ENCODE measurements at regions not wholly inside any gene's neighbourhood (a gene's known extent, or its start where the extent isn't known, plus 50 kb on each side); places are given as distances from the start of the nearest gene placed in this dataset.

DNA sequence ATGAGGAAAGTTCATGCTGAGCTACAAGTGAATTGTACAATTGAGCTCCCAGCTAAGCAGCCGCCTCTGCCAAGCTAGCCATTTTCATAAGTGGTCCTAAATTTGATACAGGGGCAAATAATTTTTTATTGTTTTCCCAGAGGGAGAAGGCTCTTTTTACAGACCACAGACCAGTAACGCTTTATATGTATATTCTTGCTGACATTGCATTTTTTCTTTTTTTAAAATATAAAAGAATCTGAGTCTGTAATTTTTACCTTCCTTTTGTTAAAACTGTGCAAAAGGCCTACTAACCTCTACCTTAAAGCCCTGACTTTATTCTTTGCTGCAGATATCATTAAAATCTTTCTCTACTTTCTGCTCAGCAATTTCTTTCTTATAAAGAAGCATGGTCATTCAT is 501.2 kb upstream of the INTU start:
- TF ChIP-seq POLR2AphosphoS5 (IDR thresholded peaks at IDR 0.05; ENCODE audit: insufficient read depth in 1 of 2, low read depth in 1 of 2) (no peak), POLR2A (IDR thresholded peaks at IDR 0.05) (no peak)
- TF ChIP-seq, protein P1, sequence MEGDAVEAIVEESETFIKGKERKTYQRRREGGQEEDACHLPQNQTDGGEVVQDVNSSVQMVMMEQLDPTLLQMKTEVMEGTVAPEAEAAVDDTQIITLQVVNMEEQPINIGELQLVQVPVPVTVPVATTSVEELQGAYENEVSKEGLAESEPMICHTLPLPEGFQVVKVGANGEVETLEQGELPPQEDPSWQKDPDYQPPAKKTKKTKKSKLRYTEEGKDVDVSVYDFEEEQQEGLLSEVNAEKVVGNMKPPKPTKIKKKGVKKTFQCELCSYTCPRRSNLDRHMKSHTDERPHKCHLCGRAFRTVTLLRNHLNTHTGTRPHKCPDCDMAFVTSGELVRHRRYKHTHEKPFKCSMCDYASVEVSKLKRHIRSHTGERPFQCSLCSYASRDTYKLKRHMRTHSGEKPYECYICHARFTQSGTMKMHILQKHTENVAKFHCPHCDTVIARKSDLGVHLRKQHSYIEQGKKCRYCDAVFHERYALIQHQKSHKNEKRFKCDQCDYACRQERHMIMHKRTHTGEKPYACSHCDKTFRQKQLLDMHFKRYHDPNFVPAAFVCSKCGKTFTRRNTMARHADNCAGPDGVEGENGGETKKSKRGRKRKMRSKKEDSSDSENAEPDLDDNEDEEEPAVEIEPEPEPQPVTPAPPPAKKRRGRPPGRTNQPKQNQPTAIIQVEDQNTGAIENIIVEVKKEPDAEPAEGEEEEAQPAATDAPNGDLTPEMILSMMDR (IDR thresholded peaks at IDR 0.05) = no peak
